Epidermal melanocyte (primary cell): ENCODE measurements at regions not wholly inside any gene's neighbourhood (a gene's known extent, or its start where the extent isn't known, plus 50 kb on each side); places are given as distances from the start of the nearest gene placed in this dataset.
"Not testable (repeated sequence)": the region's sequence is repeated elsewhere in the genome, so short reads cannot be mapped to it uniquely, and the experiment has no call there.

ENCODE experiments used
- DNase-seq: peaks from one replicate; pipeline ENCODE4 v3.0.0; 2011; ENCODE audit warnings: low spot score; ENCODE audit not compliant: insufficient read length

- no peak for DNase-seq
Measured at GRCh38 chr6:135604035-135604860, 106.7 kb upstream of the AHI1 start.

GRCh38 chr6:135605278-135605790 lies 107.8 kb upstream of the AHI1 start:
- no peak for DNase-seq

DNA sequence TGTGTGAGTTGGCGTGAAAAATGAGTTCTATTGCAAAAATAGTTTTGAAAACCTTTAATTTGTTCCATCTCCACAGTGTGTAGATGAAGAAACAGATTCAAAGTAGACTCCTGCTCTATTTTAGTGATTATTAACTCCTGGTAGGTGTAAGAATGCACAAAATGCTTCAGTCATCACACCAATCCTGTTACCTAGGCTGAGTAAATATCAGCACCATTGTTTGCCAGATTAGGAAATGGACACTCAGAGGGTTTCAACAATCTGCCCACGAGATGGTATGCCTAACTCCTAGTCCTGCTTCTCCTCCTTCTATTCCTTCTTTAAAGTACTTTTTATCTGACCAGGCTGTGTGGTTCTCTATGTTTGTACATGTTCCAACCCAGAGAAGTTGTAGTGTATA lies 108.9 kb upstream of the AHI1 start:
- no peak for DNase-seq

- DNase-seq = no peak
Measured at GRCh38 chr6:135608031-135608430, 110.5 kb upstream of the AHI1 start.

GRCh38 chr6:135610192-135610591 lies 112.7 kb upstream of the AHI1 start:
- DNase-seq = not testable (repeated sequence)

GRCh38 chr6:135616655-135617054 lies 119.1 kb upstream of the AHI1 start:
- no peak for DNase-seq

- DNase-seq = no peak
Measured at GRCh38 chr6:135617222-135617621, 119.7 kb upstream of the AHI1 start.

- DNase-seq = no peak
Measured at GRCh38 chr6:135622081-135622480, 124.5 kb upstream of the AHI1 start.

DNA sequence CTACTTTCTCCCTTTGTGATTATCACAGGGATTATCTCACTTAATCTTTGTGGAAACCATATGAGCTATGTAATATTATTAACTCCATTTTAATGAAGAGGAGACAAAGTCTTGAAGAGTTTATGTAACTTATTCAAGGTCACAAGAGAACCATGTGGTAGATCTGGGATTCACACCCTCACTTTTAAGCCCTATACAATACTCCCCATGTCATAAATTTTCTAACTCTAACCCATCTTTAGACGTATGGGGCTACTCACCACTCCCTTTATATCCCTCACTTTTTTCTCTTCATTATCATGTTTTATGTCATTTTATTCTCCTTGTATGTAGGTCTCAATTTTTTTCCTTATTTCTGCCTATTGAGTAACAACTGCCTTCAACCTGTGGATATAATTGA lies 126.4 kb upstream of the AHI1 start:
- no peak for DNase-seq

DNA sequence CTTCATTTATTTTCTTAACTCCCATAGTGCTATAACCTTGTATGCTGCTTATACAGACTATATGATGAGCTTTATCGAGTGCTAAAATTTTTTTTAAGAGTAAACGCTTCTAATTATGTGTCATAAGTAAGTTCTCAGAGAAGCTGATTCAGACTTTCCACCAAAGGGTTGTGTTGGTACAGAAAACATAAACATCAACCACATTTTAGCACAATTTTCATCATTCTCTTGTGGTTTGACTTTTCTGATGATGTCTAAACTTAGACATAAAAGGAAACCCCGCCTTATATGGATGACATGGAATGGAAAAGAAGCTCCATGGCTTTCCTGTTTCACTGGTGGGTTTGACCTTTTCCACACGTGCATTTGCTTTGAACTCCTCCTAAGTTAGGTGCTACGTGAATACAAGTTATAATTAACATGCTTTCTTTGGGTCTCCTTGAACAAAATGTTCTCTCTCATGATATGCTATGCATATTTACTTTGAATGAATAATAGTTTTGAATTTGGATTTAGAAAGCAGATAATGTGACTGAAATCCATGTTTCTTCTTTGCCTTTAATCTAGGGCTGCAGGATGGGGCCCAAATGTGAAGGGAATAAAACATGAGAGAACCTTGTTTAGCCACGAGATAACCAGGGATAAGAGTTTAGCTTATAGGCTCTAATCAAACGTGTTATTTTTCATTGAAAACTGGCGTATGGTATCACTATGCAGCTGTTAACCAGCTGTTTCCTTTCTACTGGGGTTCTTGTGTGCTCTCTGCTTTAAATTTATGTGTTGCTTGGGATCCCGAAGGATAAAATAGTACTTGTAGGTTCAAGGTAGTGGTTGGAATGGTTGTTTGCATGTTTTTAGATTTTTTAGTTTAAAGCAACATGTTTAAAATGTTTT lies 127.1 kb upstream of the AHI1 start:
- DNase-seq = no peak

GRCh38 chr6:135626001-135626400 lies 128.5 kb upstream of the AHI1 start:
- not testable (repeated sequence) for DNase-seq

DNA sequence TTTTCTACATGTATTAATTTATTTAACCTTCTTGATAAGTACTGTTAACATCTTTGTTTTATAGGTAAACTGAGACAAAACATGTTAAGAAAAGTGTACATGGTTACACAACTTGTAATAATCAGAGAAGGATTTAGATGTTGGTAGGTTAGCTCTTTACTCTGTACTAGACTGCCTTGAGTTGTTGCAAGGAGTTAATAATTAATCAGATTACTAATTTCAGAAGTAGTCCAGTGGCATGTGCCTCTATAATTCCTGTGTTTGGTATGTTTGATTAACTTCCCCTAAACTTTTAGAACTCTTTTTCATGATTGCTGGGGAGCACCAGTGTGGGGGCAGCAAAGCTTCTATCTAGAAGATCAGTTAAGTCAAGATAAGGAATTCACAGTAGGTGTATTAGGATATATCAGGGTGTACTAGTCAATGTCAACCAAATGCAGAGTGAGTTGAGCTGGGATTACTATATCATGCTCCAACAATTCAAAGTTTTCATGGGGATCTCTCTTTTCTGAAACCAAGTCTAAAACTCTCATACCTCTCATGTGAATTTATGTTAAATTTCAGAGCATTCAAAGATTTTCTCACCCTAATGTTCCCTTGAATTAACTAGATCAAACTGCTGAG lies 129.7 kb upstream of the AHI1 start:
- DNase-seq = no peak

GRCh38 chr6:135630789-135631376 lies 133.3 kb upstream of the AHI1 start:
- no peak for DNase-seq

GRCh38 chr6:135631821-135632220 lies 134.3 kb upstream of the AHI1 start:
- DNase-seq = no peak

DNA sequence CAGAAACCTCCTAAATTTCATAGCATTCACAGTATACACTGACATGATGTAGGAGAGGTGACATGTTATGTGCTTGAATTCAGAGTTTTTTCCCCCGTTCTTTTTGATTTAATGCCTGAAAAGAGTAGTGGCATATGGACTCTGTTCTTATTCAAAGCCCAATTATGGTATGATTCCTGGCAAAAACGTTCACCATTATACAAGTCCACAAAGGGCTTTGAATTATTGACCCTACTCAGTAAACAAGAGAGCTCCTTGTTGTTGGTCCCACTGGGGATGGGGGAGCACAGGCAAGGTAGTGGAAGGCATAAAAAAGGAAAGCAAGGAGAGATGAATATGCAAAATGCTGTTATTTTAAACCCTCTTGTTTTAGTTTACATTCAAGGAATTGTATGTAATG lies 136.0 kb upstream of the AHI1 start:
- DNase-seq = no peak

DNA sequence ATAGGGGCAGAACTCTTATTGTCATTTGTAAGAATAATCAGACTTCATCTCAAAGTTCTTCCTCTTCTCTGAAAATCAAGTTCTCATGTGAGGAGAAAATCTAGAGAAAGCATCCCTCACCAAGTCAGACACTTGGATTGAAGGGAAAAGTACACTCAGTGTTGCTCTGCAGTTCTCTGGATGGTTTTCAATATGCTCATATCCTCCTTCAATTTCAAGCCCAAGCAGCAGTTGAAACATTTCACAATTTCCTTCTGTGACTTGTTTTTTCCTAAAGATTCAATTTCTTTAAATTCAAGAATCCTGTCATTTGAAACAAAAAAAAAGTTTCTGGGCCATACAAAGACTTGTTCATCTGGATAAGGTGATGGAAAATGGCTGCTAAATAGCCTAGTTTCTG lies 140.2 kb upstream of the AHI1 start:
- DNase-seq = no peak

DNA sequence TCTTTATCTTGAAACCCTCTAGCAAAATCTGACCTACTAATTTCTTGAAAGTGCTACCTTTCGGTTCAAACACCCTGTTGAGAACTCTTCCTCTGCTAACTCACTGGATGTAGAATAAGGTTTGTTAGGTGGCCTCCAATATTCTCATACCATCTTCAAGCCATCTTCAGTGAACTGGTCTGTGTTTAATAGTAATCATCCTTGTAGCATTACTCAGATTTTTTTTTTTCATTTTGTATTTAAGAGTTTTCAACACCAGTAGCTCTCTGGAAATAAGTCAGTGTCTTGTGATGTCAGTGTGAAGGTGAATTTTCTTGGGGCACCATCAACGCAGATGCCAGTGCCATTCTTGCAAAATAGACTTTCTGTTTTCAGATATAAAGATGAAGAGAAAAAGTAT lies 140.6 kb upstream of the AHI1 start:
- DNase-seq = no peak

GRCh38 chr6:135640048-135640447 lies 142.5 kb upstream of the AHI1 start:
- DNase-seq = no peak

GRCh38 chr6:135640449-135641111 lies 143.0 kb upstream of the AHI1 start:
- no peak for DNase-seq

DNA sequence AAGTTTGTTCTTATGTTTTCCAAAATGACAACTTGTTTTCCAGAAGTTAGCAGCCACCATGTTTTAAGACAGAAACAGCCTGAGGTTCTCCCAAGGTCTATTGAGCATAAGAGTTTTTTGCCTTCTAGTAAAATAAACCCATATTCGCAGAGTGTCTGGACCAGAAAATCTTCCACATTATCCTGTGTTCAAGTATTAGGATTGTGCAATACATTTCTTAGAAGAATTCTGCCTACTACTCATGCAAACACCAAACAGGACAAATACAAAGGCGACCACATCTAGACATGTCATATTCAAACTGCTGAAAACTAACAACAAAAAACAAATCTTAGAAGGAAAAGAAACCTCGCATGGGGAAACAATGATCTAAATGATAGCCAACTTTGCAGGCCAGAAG lies 145.4 kb upstream of the AHI1 start:
- DNase-seq = no peak

DNA sequence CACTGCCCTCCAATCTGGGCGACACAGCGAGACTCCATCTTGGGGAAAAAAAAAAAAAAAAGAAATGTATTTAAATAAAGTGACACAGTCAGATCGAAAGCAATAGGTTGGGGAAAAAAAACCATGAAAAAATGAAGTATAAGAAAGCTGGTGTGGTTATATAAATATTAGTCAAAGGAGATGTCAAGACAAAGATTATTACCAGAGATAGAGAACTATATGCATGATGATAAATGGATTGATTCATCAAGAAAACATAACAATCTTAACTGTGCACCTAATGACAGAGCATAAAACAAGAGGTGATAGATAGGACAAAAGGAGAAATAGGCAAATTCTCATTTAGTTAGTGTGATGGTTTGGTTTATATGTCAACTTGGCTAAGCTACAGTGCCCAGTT lies 146.9 kb upstream of the AHI1 start:
- DNase-seq = no peak
